HepG2 (cell line): ENCODE measurements at regions not wholly inside any gene's neighbourhood (a gene's known extent, or its start where the extent isn't known, plus 50 kb on each side); places are given as distances from the start of the nearest gene placed in this dataset.

Source experiments
- ATAC-seq: fragments of 200-7000 bp; cut with Tn5 transposase; 3 replicates; pipeline ENCODE4 v1.9.1; 2020; ENCODE audit warnings: mild to moderate bottlenecking, moderate library complexity
- BruUV-seq: library from RNA; stranded (reverse); fragments of 400-500 nt; replicated peaks from 2 replicates; lab custom pipeline; 2021; lab: Mats Ljungman, UMichigan
- CTCF ChIA-PET: fragments of 300-600 bp; formaldehyde crosslinking; extraction: SDS; loops from one replicate; lab custom pipeline; 2021; ENCODE audit warnings: low total read pairs, inconsistent platforms, low intra/inter-chr PET ratio; lab: Yijun Ruan, JAX
- POLR2A ChIA-PET: fragments of 350-600 bp; sonication (Branson Sonifier 250); formaldehyde crosslinking; loops from one replicate; lab custom pipeline; 2020; ENCODE audit warnings: antibody characterized with exemption, inconsistent platforms; lab: Yijun Ruan, JAX
- DNase-seq: peaks from one replicate; pipeline ENCODE4 v3.0.0-alpha.2; 2015; ENCODE audit warnings: low spot score
- FAIRE-seq: peaks from 3 replicates; lab custom pipeline; 2011; peaks lifted over from hg19 to GRCh38; lab: Jason Lieb, UNC
- H2AFZ ChIP-seq: one replicate; pipeline ENCODE4 v1.6.1; 2011; ENCODE audit warnings: low read length, inconsistent platforms
- H3K27ac ChIP-seq: fragments of 300-600 bp; 3 replicates; pipeline ENCODE4 v1.8.0; 2011; ENCODE audit warnings: mixed run types, mild to moderate bottlenecking, mixed read lengths, low read length, inconsistent platforms; ENCODE audit not compliant: insufficient read depth; ENCODE audit errors: extremely low read length
- H3K27me3 ChIP-seq, 2 experiments: fragments of 200-600 bp in 1 of 2; 2 replicates in 1 of 2; 3 replicates in 1 of 2; pipeline versions ENCODE4 v1.6.0 to v1.8.0; 2011; ENCODE audit warnings: low read length in 2 of 2, mild to moderate bottlenecking in 2 of 2, moderate library complexity in 2 of 2, inconsistent platforms in 1 of 2; ENCODE audit not compliant: insufficient read depth in 2 of 2, control insufficient read depth in 1 of 2
- H3K36me3 ChIP-seq, 2 experiments: fragments of 200-600 bp in 1 of 2; replicated peaks in 1 of 2; 2 replicates in 1 of 2; 3 replicates in 1 of 2; pipeline versions ENCODE4 v1.5.1 to v1.8.0; 2011; ENCODE audit warnings: low read length in 2 of 2, inconsistent platforms in 1 of 2; ENCODE audit not compliant: insufficient read depth in 2 of 2, control insufficient read depth in 1 of 2
- H3K4me1 ChIP-seq: 2 replicates; pipeline ENCODE4 v1.5.1; 2012; ENCODE audit warnings: low read length, inconsistent platforms; ENCODE audit not compliant: insufficient read depth
- H3K4me2 ChIP-seq: 2 replicates; pipeline ENCODE4 v1.6.0; 2011; ENCODE audit warnings: low read depth, low read length, inconsistent platforms
- H3K4me3 ChIP-seq, 3 experiments: fragments of 200-600 bp in 1 of 3; sonication (generic), shearing (Covaris generic) in 1 of 3; replicated peaks in 1 of 3; 2 replicates each; pipeline ENCODE4 v1.5.1; 2011 to 2016; ENCODE audit warnings: low read length in 3 of 3, inconsistent platforms in 2 of 3, low read depth in 2 of 3, mild to moderate bottlenecking in 2 of 3, control low read depth in 1 of 3, mixed read lengths in 1 of 3; ENCODE audit not compliant: insufficient read depth in 1 of 3
- H3K79me2 ChIP-seq: one replicate; pipeline ENCODE4 v1.6.1; 2011; ENCODE audit warnings: low read length, inconsistent platforms; ENCODE audit not compliant: insufficient read depth
- H3K9ac ChIP-seq: 2 replicates; pipeline ENCODE4 v1.6.0; 2011; ENCODE audit warnings: mild to moderate bottlenecking, low read depth, low read length, inconsistent platforms; ENCODE audit not compliant: insufficient read depth
- H3K9me3 ChIP-seq: 2 replicates; pipeline ENCODE4 v1.5.1; 2012; ENCODE audit warnings: mild to moderate bottlenecking, low read length
- H4K20me1 ChIP-seq: 2 replicates; pipeline ENCODE4 v1.6.0; 2011; ENCODE audit warnings: inconsistent platforms, mild to moderate bottlenecking, low read length, moderate library complexity; ENCODE audit not compliant: insufficient read depth
- FOXM1 ChIP-seq: sonication (generic); formaldehyde crosslinking; IDR thresholded peaks from 2 replicates; pipeline ENCODE4 v1.5.0; 2020; ENCODE audit warnings: missing genetic modification reagents
- RNF2 ChIP-seq: fragments of 450-650 bp; conservative IDR thresholded peaks from 2 replicates; pipeline ENCODE4 v1.6.1; 2016; ENCODE audit warnings: low read depth
- SETDB1 ChIP-seq: sonication (generic); formaldehyde crosslinking; IDR thresholded peaks from 2 replicates; pipeline ENCODE4 v1.5.1; 2020; ENCODE audit warnings: missing genetic modification reagents, mild to moderate bottlenecking, borderline replicate concordance
- ZNF224 ChIP-seq: sonication (generic); formaldehyde crosslinking; IDR thresholded peaks from 2 replicates; pipeline ENCODE4 v1.5.0; 2020; ENCODE audit warnings: mild to moderate bottlenecking, missing genetic modification reagents
- ZNF260 ChIP-seq: sonication (generic); formaldehyde crosslinking; IDR thresholded peaks from 2 replicates; pipeline ENCODE4 v1.4.0; 2020; ENCODE audit warnings: missing genetic modification reagents, low read depth, mild to moderate bottlenecking, borderline replicate concordance
- ZNF598 ChIP-seq: sonication (generic); formaldehyde crosslinking; IDR thresholded peaks from 2 replicates; pipeline ENCODE4 v1.5.1; 2020; ENCODE audit warnings: mild to moderate bottlenecking, missing genetic modification reagents, borderline replicate concordance
- ZNF776 ChIP-seq: sonication (generic); formaldehyde crosslinking; IDR thresholded peaks from 2 replicates; pipeline ENCODE4 v1.4.0; 2020; ENCODE audit warnings: mild to moderate bottlenecking, missing genetic modification reagents
- WGBS: methylation state at CpG from one replicate; pipeline ENCODE4 v1.1.6; 2017; ENCODE audit warnings: low lambda C conversion rate; 5-methylcytosine and 5-hydroxymethylcytosine counted together
- in situ Hi-C: cut with HindIII; loops from 2 replicates; pipeline ENCODE4 v1.10.0; 2017; ENCODE audit warnings: low pct_unique_long_range_greater_than_20kb; ENCODE audit not compliant: extremely low pct_ligation_motif_present
- intact Hi-C: fragments of 100-400 bp; cut with micrococcal nuclease; formaldehyde crosslinking; loops from one replicate; pipeline ENCODE4 v1.10.0; 2022; ENCODE audit not compliant: unreplicated experiment
- TF ChIP-seq, protein P1 (sequence below): sonication (generic); formaldehyde crosslinking; IDR thresholded peaks from 2 replicates; pipeline ENCODE4 v1.4.0; 2020; ENCODE audit warnings: missing genetic modification reagents

DNA sequence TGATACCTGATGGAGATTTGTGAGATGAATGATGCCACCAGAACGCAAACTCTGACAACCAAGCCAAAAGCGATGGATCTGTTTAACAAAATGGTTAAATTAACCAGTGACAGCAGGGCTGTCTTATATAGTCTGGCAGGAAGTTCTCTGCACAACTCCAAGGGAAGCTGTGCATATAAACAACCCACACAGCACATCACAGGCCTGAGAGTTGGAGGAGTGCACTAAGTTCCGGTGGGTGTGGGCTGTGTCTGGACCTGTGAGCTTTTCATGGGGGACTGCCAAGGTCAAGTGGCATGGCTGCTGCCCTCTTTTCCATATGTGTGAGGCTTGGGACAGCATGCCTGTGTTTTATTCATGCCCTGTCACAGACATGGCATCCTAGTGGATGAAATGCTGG lies 414.6 kb upstream of the TRIB2 start (continued):
- TF ChIP-seq, protein P1, sequence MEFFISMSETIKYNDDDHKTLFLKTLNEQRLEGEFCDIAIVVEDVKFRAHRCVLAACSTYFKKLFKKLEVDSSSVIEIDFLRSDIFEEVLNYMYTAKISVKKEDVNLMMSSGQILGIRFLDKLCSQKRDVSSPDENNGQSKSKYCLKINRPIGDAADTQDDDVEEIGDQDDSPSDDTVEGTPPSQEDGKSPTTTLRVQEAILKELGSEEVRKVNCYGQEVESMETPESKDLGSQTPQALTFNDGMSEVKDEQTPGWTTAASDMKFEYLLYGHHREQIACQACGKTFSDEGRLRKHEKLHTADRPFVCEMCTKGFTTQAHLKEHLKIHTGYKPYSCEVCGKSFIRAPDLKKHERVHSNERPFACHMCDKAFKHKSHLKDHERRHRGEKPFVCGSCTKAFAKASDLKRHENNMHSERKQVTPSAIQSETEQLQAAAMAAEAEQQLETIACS (CRISPR knock-in tag), result no peak
- TF ChIP-seq ZNF260 (CRISPR knock-in tag) (no peak), ZNF224 (no peak), SETDB1 (no peak), FOXM1 (CRISPR knock-in tag) (no peak), ZNF776 (CRISPR knock-in tag) (no peak), RNF2 (no peak)

DNA sequence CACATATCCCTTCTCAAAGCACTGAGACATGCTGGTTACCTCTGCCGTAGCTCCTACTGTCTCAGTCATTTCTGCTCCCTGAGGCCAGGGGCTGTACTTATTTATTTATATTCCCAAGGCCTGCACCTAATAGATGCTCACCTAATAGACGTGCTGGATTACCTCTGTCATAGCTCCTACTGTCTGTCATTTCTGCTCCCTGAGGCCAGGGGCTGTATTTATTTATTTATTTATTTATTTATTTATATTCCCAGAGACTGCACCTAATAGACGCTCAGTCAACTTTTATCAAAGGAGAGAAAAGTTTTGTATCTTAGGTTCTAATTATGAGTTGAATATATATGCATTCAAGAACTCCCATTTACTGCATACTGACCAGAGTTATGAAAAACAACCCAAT lies 414.0 kb upstream of the TRIB2 start:
- whole genome bisulfite sequencing, result 16% methylated on average over 3 of the region's 3 CpGs
- BruUV-seq, result no TSS peak
- H2AFZ ChIP-seq, result no peak overlapping the region
- no peak for TF ChIP-seq ZNF598 (CRISPR knock-in tag)
- TF ChIP-seq, all 625 proteins: peak for 0
- Histone ChIP-seq H3K79me2 (no peaks in the 10 kb centered on the region), H3K27me3 (no peaks in the 10 kb centered on the region), H3K9me3 (no peaks in the 10 kb centered on the region), H3K4me3 (no peak overlapping the region), H3K36me3 (no peaks in the 10 kb centered on the region), H3K9ac (no peak overlapping the region), H3K4me1 (no peaks in the 10 kb centered on the region), H4K20me1 (no peaks in the 10 kb centered on the region), H3K4me2 (no peak overlapping the region), H3K27ac (no peak overlapping the region)
- in situ Hi-C loops, result no loop called here
- POLR2A ChIA-PET, result no interaction called here
- ATAC-seq, result no peak
- intact Hi-C loops, result no loop called here
- CTCF ChIA-PET, result no interaction called here
- no peak for FAIRE-seq
- DNase-seq, result no peak
